DOHH2 (cell line): ENCODE measurements at regions not wholly inside any gene's neighbourhood (a gene's known extent, or its start where the extent isn't known, plus 50 kb on each side); places are given as distances from the start of the nearest gene placed in this dataset.

Experiments used
- H3F3A ChIP-seq: fragments of 200-600 bp; sonication (generic), shearing (Covaris generic); 2 replicates; pipeline ENCODE4 v1.6.0; 2016; ENCODE audit warnings: antibody characterized with exemption, mild to moderate bottlenecking; ENCODE audit not compliant: control insufficient read depth, insufficient read depth
- H3K27ac ChIP-seq: fragments of 200-600 bp; sonication (generic); 2 replicates; pipeline ENCODE4 v1.5.1; 2014; ENCODE audit warnings: low read depth, mild to moderate bottlenecking, low read length, moderate library complexity
- H3K27me3 ChIP-seq: fragments of 200-600 bp; sonication (generic); 2 replicates; pipeline ENCODE4 v1.6.1; 2014; ENCODE audit warnings: mild to moderate bottlenecking, low read length, mixed read lengths; ENCODE audit not compliant: control insufficient read depth
- H3K36me3 ChIP-seq: fragments of 200-600 bp; sonication (generic); 2 replicates; pipeline ENCODE4 v1.6.1; 2014; ENCODE audit warnings: mild to moderate bottlenecking, low read length, moderate library complexity, mixed read lengths; ENCODE audit not compliant: control insufficient read depth
- H3K4me1 ChIP-seq: fragments of 200-600 bp; sonication (generic); 2 replicates; pipeline ENCODE4 v1.6.1; 2014; ENCODE audit warnings: mild to moderate bottlenecking, low read length, mixed read lengths; ENCODE audit not compliant: control insufficient read depth
- H3K4me2 ChIP-seq: fragments of 200-600 bp; sonication (generic); 2 replicates; pipeline ENCODE4 v1.6.0; 2014; ENCODE audit warnings: mild to moderate bottlenecking, low read length, moderate library complexity
- H3K4me3 ChIP-seq: fragments of 200-600 bp; sonication (generic); 2 replicates; pipeline ENCODE4 v1.5.1; 2014; ENCODE audit warnings: mild to moderate bottlenecking, low read length, mixed read lengths
- H3K79me2 ChIP-seq: fragments of 200-600 bp; sonication (generic); 2 replicates; pipeline ENCODE4 v1.6.1; 2014; ENCODE audit warnings: mild to moderate bottlenecking, low read length, mixed read lengths; ENCODE audit not compliant: control insufficient read depth
- H3K9me2 ChIP-seq: fragments of 200-600 bp; sonication (generic); replicated peaks from 2 replicates; pipeline ENCODE4 v1.6.1; 2014; ENCODE audit warnings: mild to moderate bottlenecking, low read length, mixed read lengths; ENCODE audit not compliant: control insufficient read depth
- H3K9me3 ChIP-seq: fragments of 200-600 bp; sonication (generic); 2 replicates; pipeline ENCODE4 v1.6.1; 2014; ENCODE audit warnings: antibody characterized with exemption, low read length, mixed read lengths; ENCODE audit not compliant: control insufficient read depth, insufficient read depth
- H4K20me1 ChIP-seq: fragments of 200-600 bp; sonication (generic); 2 replicates; pipeline ENCODE4 v1.6.0; 2014; ENCODE audit warnings: low read depth, mild to moderate bottlenecking, antibody characterized with exemption, low read length, moderate library complexity; ENCODE audit not compliant: control insufficient read depth, insufficient read depth
- EZH2phosphoT487 ChIP-seq: fragments of 200-600 bp; sonication (generic); IDR thresholded peaks from 2 replicates; pipeline ENCODE4 v1.6.1; 2017; ENCODE audit warnings: borderline replicate concordance, mild to moderate bottlenecking, antibody characterized with exemption, low read length, moderate library complexity, mixed read lengths
- TF ChIP-seq, protein P1 (sequence below): fragments of 200-600 bp; sonication (generic); IDR thresholded peaks from one replicate; pipeline ENCODE4 v1.5.1; 2014; ENCODE audit warnings: antibody characterized with exemption, mild to moderate bottlenecking, low read depth, low read length; ENCODE audit not compliant: poor library complexity, severe bottlenecking

DNA sequence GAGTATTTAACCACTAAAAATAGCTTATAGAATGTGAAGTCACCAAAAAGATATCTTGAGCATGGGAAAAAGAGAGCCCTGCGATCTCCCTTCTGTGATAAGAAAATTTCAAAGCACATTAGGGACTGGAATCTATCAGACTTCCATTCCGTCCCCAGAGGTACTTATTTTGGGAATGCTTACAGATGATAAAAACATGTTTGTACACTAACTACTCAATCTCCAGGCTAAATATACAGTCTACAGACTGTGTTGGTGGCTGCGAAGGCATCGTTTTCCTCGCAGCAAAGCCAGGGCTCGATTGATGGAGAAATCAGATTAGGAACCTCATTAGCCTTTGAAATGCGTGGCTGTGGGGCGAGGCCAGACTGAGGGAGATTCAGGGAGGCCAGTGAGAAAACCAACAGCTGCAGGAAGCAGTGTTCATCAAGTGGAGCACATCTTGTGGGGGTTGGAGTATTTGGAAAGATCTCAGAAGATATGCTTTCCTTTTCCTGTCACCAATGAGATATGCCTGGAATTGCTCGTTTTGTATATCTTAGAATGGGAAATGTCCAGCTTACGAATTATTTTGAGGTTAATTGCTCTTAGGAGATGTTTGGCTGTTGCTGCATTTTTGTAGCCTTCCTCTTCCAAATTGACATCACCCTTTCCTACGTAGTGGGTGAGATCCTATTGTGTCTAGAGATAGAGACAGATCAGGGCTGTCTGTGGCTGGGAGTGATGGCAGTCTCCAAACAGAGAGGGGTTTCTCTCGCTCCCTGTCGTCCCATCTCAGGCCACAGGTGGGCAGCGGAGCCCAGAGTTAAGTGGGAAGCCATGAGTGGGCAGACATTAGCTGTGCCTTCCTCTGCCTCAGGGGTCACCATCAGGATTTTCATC lies 224.9 kb upstream of the FAT1 start:
- TF ChIP-seq, protein P1, sequence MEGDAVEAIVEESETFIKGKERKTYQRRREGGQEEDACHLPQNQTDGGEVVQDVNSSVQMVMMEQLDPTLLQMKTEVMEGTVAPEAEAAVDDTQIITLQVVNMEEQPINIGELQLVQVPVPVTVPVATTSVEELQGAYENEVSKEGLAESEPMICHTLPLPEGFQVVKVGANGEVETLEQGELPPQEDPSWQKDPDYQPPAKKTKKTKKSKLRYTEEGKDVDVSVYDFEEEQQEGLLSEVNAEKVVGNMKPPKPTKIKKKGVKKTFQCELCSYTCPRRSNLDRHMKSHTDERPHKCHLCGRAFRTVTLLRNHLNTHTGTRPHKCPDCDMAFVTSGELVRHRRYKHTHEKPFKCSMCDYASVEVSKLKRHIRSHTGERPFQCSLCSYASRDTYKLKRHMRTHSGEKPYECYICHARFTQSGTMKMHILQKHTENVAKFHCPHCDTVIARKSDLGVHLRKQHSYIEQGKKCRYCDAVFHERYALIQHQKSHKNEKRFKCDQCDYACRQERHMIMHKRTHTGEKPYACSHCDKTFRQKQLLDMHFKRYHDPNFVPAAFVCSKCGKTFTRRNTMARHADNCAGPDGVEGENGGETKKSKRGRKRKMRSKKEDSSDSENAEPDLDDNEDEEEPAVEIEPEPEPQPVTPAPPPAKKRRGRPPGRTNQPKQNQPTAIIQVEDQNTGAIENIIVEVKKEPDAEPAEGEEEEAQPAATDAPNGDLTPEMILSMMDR: no peak
- Histone ChIP-seq H3K36me3 (no peaks in the 10 kb centered on the region), H3K9me3 (no peaks in the 10 kb centered on the region), H3K4me3 (no peak overlapping the region), H3K9me2 (no peaks in the 10 kb centered on the region), H3K4me2 (no peak overlapping the region), H3F3A (no peaks in the 10 kb centered on the region), H3K4me1 (no peaks in the 10 kb centered on the region), H4K20me1 (no peaks in the 10 kb centered on the region), H3K79me2 (no peaks in the 10 kb centered on the region), H3K27ac (no peak overlapping the region), H3K27me3 (no peaks in the 10 kb centered on the region)

DNA sequence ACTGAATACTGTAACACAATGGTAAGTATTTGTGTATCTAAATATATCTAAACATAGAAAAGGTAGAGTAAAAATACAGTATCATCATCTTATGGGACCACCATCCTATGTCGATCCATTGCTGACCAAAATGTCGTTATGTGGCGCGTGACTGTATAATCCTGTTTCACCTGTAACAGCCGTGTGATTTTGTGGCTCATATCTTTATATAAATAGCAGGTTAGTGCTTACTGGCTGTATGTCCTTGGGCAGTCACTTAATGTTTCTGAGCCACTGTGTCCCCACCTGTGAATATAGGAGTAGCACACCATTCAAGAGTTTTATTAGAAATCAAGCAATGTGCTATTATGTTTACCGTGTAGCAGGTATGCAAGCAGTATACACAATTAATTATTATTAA lies 226.2 kb upstream of the FAT1 start:
- Histone ChIP-seq H3K27me3 (no peaks in the 10 kb centered on the region), H3K4me2 (no peak overlapping the region)
- no peak for TF ChIP-seq EZH2phosphoT487
- TF ChIP-seq, protein P1: no peak

DNA sequence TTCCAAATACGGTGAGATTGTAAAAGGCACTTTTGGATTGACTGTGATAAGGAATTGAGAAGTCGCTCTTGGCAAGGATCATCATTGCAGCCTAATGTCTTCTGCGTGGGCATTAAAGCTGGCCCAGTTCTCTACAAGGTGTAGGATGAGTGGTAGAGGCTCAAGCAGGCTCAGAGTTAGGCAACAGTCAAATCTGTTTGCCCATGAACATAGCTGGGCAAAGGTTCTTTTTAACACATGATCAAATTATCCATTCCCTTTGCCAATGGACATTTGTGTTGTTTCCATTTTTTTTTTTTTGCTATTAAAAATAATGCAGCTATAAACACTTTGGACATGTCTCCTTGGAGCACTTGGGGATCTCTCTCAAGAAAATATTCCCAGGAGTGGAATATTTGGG lies 229.1 kb upstream of the FAT1 start:
- Histone ChIP-seq H4K20me1 (no peaks in the 10 kb centered on the region), H3K4me2 (no peak overlapping the region), H3K27ac (no peak overlapping the region), H3F3A (no peaks in the 10 kb centered on the region), H3K9me2 (no peaks in the 10 kb centered on the region), H3K4me3 (no peak overlapping the region), H3K27me3 (no peaks in the 10 kb centered on the region), H3K36me3 (no peaks in the 10 kb centered on the region), H3K4me1 (no peaks in the 10 kb centered on the region), H3K79me2 (no peaks in the 10 kb centered on the region), H3K9me3 (no peaks in the 10 kb centered on the region)
- TF ChIP-seq, protein P1: no peak
- TF ChIP-seq EZH2phosphoT487: no peak

More for the DNA sequence above, 226.2 kb upstream of the FAT1 start:
- no peaks in the 10 kb centered on the region for H3K9me2 ChIP-seq
- no peaks in the 10 kb centered on the region for H4K20me1 ChIP-seq
- no peaks in the 10 kb centered on the region for H3F3A ChIP-seq
- H3K79me2 ChIP-seq: no peaks in the 10 kb centered on the region
- no peaks in the 10 kb centered on the region for H3K4me1 ChIP-seq
- no peak overlapping the region for H3K4me3 ChIP-seq
- H3K36me3 ChIP-seq: no peaks in the 10 kb centered on the region
- no peak overlapping the region for H3K27ac ChIP-seq
- H3K9me3 ChIP-seq: no peaks in the 10 kb centered on the region
